GM10248 (cell line): ENCODE measurements at regions not wholly inside any gene's neighbourhood (a gene's known extent, or its start where the extent isn't known, plus 50 kb on each side); places are given as distances from the start of the nearest gene placed in this dataset.

Source experiments
- CTCF ChIA-PET: fragments of 300-600 bp; sonication (Branson Sonifier 250); formaldehyde crosslinking; extraction: SDS; loops from one replicate; lab custom pipeline; 2021; ENCODE audit warnings: antibody characterized with exemption; lab: Yijun Ruan, JAX
- POLR2A ChIA-PET: fragments of 350-650 bp; sonication (Branson Sonifier 250); formaldehyde crosslinking; extraction: SDS; loops from one replicate; lab custom pipeline; 2020; ENCODE audit warnings: antibody characterized with exemption; lab: Yijun Ruan, JAX
- DNase-seq: peaks from one replicate; pipeline ENCODE4 v3.0.0; 2012; ENCODE audit errors: extremely low spot score
- CTCF ChIP-seq: IDR thresholded peaks from 2 replicates; pipeline ENCODE4 v1.5.1; 2012; ENCODE audit warnings: mild to moderate bottlenecking, low read depth; ENCODE audit errors: extremely low read depth, missing control alignments, control extremely low read depth

- ChIA-PET POLR2A (no interaction called here), CTCF (interaction anchor here (1.7 kb wide), 1 partner anchor 743 kb away, joined by 3 read pairs; no protein-coding TSS in a partner anchor)
- TF ChIP-seq CTCF = no peak
- no peak for DNase-seq
Observed at GRCh38 chr5:39945870-39946269, 521.1 kb upstream of the DAB2 start.

GRCh38 chr5:39943811-39944210 is 519.0 kb upstream of the DAB2 start:
- ChIA-PET POLR2A (no interaction called here), CTCF (no interaction called here)
- no peak for TF ChIP-seq CTCF
- no peak for DNase-seq

- ChIA-PET POLR2A (no interaction called here), CTCF (interaction anchor here (1.1 kb wide), 1 partner anchor 748 kb away, joined by 3 read pairs; no protein-coding TSS in a partner anchor)
- no peak for DNase-seq
- no peak for TF ChIP-seq CTCF
Observed at GRCh38 chr5:39942606-39943005, 517.8 kb upstream of the DAB2 start.

- TF ChIP-seq CTCF = no peak
- ChIA-PET POLR2A (no interaction called here), CTCF (no interaction called here)
- no peak for DNase-seq
Observed at GRCh38 chr5:39941416-39941815, 516.6 kb upstream of the DAB2 start.

- no peak for TF ChIP-seq CTCF
- ChIA-PET CTCF (no interaction called here), POLR2A (no interaction called here)
- no peak for DNase-seq
Observed at GRCh38 chr5:39934830-39935229, 510.1 kb upstream of the DAB2 start.

GRCh38 chr5:39933061-39933460 is 508.3 kb upstream of the DAB2 start:
- DNase-seq = no peak
- TF ChIP-seq CTCF = no peak
- CTCF ChIA-PET = interaction anchor here (0.8 to 1.5 kb wide), 3 partner anchors 15 to 21 kb away, joined by 3 read pairs; no protein-coding TSS in a partner anchor
- POLR2A ChIA-PET = no interaction called here
